HT-29 (cell line): ENCODE measurements at regions not wholly inside any gene's neighbourhood (a gene's known extent, or its start where the extent isn't known, plus 50 kb on each side); places are given as distances from the start of the nearest gene placed in this dataset.
"Not testable (repeated sequence)": the region's sequence is repeated elsewhere in the genome, so short reads cannot be mapped to it uniquely, and the experiment has no call there.

Experiments used
- DNase-seq: peaks from one replicate; pipeline ENCODE4 v3.0.0-alpha.2; 2015; ENCODE audit warnings: low spot score

GRCh38 chr4:93888308-93888707 is 59.8 kb downstream of the ATOH1 start:
- DNase-seq = no peak

GRCh38 chr4:93888768-93889167 is 60.2 kb downstream of the ATOH1 start:
- no peak for DNase-seq

- DNase-seq = no peak
Measured at GRCh38 chr4:93891244-93891643, 62.7 kb downstream of the ATOH1 start.

- DNase-seq = no peak
Measured at GRCh38 chr4:93894995-93895394, 66.4 kb downstream of the ATOH1 start.

GRCh38 chr4:93896516-93896915 is 68.0 kb downstream of the ATOH1 start:
- DNase-seq = no peak

GRCh38 chr4:93897559-93897958 is 69.0 kb downstream of the ATOH1 start:
- DNase-seq = peak; percentile 50

GRCh38 chr4:93908778-93909177 is 80.2 kb downstream of the ATOH1 start:
- DNase-seq = no peak

GRCh38 chr4:93911671-93912070 is 83.1 kb downstream of the ATOH1 start:
- DNase-seq = no peak

GRCh38 chr4:93912146-93912545 is 83.6 kb downstream of the ATOH1 start:
- no peak for DNase-seq

- no peak for DNase-seq
Measured at GRCh38 chr4:93918856-93919255, 90.3 kb downstream of the ATOH1 start.

GRCh38 chr4:93923570-93923969 is 95.0 kb downstream of the ATOH1 start:
- not testable (repeated sequence) for DNase-seq

- DNase-seq = no peak
Measured at GRCh38 chr4:93947286-93947685, 118.7 kb downstream of the ATOH1 start.

GRCh38 chr4:93950239-93950638 is 121.7 kb downstream of the ATOH1 start:
- not testable (repeated sequence) for DNase-seq

- no peak for DNase-seq
Measured at GRCh38 chr4:93957186-93957585, 128.6 kb downstream of the ATOH1 start.

GRCh38 chr4:93960450-93960849 is 131.9 kb downstream of the ATOH1 start:
- DNase-seq = no peak

- DNase-seq = no peak
Measured at GRCh38 chr4:93960916-93961315, 132.4 kb downstream of the ATOH1 start.

- DNase-seq = no peak
Measured at GRCh38 chr4:93981594-93981993, 153.0 kb downstream of the ATOH1 start.

GRCh38 chr4:93982255-93982654 is 153.7 kb downstream of the ATOH1 start:
- no peak for DNase-seq

- no peak for DNase-seq
Measured at GRCh38 chr4:93983140-93983539, 154.6 kb downstream of the ATOH1 start.

GRCh38 chr4:93994175-93994994 is 165.8 kb downstream of the ATOH1 start:
- DNase-seq = no peak

GRCh38 chr4:93996895-93997294 is 168.3 kb downstream of the ATOH1 start:
- DNase-seq = no peak

- peak; percentile 14 for DNase-seq
Measured at GRCh38 chr4:94000559-94000958, 172.0 kb downstream of the ATOH1 start.

GRCh38 chr4:94006932-94007331 is 178.4 kb downstream of the ATOH1 start:
- no peak for DNase-seq

GRCh38 chr4:94011190-94011589 is 182.6 kb downstream of the ATOH1 start:
- no peak for DNase-seq
